ENCODE measurements at regions not wholly inside any gene's neighbourhood (a gene's known extent, or its start where the extent isn't known, plus 50 kb on each side); places are given as distances from the start of the nearest gene placed in this dataset.

- DNase-seq: no peak
Observed at GRCh38 chr11:70661761-70662501, 263.6 kb downstream of the CTTN start.

DNA sequence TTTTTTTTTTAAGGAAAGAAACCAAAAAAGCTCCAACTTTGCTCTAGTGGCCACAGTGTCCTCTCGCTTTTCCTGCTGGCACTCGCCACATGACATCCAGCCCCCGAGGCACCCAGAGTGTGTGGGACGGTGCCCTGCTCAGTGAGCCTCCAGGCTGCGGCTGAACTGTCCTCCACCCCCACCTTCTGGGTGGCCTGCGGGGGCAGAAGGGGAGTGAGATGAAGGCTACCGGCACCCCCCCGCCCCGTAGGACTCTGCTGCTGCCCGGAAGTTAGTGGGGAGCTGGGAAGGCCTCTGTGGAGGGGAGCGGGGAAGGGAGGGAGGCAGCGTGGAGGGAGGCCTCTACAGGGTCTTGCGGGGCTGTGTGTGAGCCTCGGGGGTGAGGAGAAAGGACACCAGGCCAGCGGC, 264.4 kb downstream of the CTTN start:
- DNase-seq: no peak

DNA sequence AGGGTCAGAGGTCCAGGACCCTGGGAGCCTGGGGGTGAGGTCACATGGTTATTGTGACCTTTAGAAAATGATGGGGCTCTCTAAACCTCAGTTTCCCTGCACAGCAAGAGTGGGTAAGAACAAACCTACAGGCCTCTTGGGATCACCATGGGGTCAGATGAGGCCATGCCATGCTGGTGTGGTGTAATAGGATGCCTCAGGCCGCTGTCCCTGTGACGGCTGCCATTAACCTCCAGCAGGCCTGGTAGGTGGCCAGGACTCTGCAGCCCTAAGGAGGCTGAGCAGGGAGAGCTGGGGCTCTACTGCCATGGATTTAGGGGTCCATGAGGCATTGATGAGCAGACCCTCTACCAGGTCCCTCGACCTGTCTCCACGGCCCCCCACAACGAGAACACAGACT, 265.5 kb downstream of the CTTN start:
- no peak for DNase-seq

- no peak for DNase-seq
Observed at GRCh38 chr11:70666311-70666710, 268.0 kb downstream of the CTTN start.

DNA sequence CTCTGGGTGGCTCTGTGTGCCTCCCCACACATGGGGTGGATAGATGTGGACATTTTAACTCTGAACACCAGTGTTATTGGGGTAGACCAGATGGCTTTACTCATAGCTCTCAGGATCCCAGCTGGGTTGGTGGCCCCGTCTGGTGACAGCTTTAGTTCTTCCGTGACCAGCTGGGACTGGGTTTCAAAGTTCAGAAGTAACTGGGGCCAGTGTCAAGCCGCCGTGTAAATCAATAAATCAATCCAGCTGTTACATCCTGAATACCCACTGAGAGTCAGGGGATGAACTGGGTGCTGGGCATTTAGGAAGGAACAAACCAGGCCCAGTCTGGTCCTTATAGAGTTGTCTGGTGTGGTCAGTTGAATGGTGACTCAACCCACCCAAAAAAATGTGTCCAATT, 269.4 kb downstream of the CTTN start:
- no peak for DNase-seq

DNA sequence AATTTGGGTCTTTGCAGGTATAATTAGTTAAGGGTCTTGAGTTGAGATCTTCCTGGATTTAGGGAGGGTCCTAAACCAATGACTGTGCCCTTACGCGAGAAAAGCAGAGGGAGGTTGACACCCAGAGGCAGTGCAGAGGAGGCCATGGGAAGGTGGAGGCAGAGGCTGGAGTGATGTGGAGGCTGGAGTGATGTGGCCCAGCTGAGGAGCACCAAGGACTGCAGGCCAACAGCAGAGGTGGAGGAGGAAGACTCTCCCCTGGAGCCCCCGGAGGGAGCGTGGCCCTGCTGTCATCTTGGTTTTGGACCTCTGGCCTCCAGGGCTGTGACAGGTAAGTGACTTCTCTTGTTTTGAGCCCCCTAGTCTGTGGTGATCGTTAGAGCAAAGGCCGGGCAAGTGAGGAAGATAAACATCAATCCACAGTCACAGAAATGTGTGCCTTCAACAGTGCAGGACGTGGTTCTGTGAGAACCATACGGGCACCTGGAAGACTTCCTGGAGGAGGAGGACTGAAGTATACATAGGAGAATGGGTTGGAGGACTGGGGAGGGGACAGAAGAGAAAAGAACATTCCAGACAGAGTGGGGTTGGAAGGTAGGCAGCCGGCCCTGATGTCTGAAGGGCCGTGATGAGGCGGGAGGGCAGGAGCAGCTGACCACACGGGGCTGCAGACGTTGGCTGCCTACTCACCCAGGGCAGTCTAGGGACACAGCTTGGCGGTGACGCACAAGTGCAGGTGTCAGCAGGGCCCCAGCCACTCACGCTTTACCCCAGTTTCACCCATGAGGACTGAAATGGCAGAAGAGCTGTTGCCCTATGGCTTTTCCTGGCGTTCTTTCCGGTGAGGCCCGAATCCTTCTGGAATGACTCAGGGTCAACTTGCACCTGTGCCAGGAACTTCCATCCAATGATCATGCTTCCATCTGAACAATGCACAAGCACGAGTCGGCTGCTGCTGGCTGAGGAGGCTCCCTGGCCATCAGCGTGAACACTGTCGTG, 270.2 kb downstream of the CTTN start:
- DNase-seq: no peak

DNA sequence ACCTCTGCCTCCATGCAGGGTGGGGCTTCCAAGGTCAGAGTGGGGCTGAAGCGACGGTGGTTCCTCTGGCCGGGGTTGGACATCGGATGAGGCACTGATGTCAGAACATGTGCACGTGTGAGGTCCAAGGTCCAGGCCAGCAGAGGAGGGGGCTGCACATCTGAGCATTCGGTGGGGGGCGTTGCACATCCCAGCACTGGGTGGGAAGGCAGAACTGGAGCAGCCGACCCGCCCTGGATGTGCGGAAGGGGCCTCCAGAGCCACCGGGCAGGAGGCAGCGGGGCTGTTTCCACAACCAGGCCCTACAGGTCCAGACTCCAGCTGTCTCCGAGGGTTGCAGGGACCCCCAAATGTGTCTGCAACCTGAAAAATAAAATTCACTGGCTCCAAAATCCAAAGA, 271.0 kb downstream of the CTTN start:
- no peak for DNase-seq

DNA sequence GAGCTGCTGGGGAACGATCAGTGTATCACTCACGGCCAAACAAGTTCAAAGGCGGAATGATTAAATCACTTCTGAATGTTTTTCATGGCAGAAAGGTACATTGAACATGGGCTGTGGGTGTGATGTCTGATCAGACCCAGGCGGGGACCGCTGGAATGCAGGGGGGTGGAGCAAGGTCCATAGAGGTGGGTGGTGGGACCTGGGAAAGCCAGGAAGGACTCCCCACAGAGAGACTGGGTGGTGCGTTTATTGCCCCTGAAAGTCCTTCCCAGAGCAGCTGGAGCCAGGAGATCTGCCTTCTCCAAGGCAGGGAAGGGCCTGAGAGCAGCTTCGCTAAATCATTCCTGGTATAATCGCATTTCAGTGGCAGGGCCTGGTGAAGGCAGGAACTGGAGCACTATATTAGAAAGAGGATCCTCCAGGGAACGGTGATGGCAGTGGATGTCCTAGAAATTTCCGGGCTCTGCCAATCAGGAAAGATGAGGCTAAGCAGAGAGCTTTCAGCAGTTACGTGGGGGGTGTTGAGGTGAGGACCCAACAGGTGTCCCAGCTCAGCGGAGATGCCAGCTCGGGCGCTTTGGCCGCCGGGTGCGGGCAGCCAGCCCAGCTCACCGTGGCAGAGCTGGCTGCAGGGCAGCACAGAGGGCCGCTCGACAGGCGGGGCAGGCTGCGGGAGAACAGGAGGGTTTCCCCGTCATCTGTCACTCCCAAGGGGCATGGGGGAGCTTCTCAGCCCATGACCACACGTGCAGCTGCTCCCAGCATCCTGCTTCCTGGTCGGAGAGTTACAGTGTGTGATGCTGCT, 271.7 kb downstream of the CTTN start:
- DNase-seq: no peak

DNA sequence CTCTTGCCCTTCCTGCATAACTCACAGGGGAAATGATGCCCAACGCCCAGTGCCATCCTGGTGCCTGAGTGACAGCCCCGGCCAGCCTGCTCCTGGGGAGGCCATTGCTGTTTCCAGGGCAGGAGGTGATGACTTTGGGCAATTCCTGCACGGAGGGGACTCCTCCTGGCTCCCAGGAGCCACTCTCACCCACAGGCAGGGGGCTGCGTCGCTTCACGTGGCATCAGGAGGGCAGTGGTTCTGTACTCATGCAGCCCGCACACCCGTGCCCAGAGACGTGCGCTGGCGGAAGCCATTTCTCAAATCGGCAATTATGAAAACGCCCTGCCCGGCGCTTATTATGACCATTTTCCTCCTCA, 272.3 kb downstream of the CTTN start:
- no peak for DNase-seq

DNA sequence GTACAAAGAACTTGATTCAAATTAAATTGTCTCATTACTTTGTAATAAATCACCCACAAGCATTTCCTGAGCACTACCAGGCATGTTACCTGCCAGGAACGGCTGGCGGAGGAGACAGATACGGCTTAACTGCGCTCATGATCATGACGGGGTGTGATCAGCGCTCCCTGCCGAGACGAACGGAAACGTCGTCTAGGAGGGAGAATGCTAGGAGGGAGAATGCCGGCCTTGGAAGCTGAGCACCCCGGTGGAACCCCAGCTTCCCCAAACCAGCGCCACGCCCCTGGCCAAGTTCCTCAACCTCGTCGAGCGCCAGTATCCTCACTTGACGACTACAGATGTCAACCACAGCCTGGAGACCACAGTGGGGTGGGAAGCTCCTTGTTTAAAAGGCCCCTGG, 272.8 kb downstream of the CTTN start:
- no peak for DNase-seq

GRCh38 chr11:70671611-70672010, 273.3 kb downstream of the CTTN start:
- DNase-seq: no peak

DNA sequence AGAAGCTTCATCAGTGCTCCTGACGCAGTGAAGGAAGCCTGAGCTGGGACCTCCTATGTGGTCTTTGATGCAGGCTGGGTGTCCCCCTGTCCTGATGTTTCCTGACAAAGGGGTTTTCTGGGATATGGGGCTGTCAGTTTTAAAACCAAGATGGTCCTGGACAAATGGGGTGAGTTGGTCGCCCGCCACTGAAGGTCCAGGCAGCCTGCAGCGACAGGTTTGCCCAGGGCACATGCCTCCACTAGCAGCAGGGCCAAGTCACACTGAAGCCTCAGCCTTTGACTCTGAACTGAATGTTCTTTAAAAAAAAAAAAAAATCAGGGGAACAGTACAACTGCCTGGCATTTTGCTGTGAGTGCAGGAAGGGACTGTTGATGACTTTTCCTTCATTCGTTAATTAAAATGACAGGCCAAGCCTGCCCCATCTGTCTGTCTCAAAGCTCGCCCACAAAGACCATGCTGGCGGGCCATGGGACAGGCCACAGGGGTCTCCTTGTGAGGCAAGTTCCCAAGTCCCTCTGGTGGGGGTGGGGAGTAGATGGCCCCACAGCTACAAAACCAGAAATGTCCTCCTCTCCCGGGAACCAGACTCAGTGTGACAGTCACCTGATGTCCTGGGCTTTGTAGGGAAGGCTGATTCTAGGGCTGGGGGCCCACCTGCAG, 274.8 kb downstream of the CTTN start:
- no peak for DNase-seq

GRCh38 chr11:70674605-70675004, 276.3 kb downstream of the CTTN start:
- DNase-seq: no peak

DNA sequence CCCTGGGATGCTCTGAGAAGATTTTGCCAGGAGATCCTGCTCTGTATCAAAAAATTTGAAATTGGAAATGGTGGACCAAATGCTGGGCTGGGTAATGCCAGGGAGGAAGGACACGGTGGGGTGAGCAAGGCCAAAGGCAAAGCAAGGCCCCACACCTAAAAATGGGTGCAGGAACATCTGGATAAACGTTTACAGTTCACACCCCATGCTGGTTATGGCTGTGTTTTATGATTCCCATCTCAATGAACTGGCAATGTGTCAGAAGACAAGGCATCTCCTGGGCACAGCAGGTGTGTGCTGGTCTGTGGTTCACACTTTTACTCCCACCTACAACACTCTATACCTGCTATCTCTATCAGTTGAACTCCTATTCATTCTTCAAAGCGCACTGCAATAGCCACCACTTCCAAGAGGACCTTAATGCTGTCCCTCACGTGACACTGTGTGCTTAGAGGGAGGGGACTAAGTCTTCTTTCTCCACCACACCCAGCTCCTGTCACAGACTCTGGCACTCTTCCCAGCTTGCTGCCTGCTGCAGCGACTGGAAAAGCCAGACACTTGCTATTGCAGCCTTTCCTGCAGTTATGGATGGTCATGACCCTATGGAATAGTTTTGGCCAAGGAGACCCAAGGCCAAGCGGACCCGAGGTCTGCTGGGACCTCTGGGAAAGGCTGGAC, 277.5 kb downstream of the CTTN start:
- DNase-seq: no peak

DNA sequence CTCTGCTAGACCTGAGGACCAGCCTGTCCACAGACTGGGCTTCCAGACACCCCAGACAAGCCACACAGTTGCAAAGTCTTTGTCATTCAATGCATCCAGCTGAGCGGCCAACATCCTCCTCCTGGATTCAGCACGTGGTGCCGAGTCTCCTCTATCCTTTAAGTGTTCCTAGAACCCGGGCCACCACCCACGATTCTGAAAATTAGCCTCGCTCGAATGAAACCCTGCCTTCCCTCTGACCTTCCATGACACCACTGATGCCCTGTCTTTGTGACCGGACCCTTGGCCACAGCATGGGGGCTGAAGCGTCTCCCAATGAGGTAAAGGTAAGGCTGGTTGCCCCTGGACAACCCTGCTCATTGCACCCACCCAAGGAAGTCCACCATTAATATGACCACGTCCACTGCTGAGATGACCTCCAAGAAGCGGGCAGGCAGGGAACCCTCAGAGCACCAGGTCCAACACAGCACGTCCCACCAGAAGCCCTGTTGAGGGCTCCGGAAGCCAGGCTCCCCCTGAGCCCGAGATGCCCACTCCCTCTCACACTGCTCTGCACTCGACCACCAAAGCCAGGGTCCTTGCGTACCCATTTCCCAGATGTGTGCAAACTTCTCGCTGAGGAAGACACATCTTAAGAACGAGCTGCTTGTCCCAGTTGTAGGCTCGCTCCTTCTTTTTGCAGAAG, 279.0 kb downstream of the CTTN start:
- no peak for DNase-seq

- no peak for DNase-seq
Observed at GRCh38 chr11:70678931-70679900, 280.9 kb downstream of the CTTN start.

DNA sequence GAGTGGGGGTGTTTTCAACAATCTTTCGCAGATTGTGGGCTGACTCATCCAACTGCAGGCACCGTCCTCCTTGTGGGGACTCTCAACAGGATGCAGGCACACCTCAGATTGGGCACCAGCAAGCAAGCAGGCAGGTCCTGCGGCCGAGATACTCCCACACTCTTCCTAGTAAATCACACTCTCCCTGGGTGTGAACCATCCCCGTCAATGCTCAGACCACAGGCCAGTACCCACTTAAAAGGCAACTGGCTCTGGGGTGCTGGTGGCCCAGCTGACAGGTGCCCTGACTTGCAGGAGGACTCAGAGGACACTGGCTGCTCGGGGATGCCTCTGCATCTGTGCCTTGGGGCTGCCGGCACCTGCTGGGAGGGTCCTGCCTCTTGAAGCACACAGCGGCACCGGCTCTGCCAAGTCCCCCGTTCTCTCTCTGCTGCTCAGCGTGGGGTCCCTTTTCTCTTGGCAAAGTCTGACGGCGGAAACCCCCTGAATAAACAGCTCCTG, 282.5 kb downstream of the CTTN start:
- no peak for DNase-seq

- DNase-seq: no peak
Observed at GRCh38 chr11:70682056-70682455, 283.7 kb downstream of the CTTN start.

- no peak for DNase-seq
Observed at GRCh38 chr11:70682760-70683159, 284.4 kb downstream of the CTTN start.

GRCh38 chr11:70687716-70688115, 289.4 kb downstream of the CTTN start:
- no peak for DNase-seq

Data from NCI-H446 treated with DMSO at 0.1 percent for 48 hours (cell line).